ENCODE measurements at regions not wholly inside any gene's neighbourhood (a gene's known extent, or its start where the extent isn't known, plus 50 kb on each side); places are given as distances from the start of the nearest gene placed in this dataset.
A peak's percentile ranks its signal among the peaks of the same experiment; 100 is the strongest.
"Not testable (repeated sequence)": the region's sequence is repeated elsewhere in the genome, so short reads cannot be mapped to it uniquely, and the experiment has no call there.

DNA sequence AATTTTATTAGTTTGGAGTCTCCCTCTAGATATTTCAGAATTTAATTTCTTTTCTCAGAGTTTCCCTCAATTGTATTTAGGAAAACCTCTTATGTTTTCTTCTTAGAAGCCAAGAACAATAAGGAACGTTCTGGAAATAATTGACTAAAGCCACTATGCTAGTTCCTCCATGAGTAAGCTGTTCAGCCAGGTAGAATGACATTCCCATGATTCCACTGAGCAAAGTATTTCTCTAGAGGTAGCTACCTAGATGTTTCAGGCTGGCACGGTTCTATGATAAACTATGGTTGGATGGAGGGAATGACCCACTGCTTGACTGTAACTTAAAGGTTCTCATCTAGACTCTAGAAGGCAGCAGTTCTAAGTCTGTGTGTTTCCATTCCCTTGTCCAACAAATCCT is 62.4 kb downstream of the CLDN17 start:
- DNase-seq, result no peak

DNA sequence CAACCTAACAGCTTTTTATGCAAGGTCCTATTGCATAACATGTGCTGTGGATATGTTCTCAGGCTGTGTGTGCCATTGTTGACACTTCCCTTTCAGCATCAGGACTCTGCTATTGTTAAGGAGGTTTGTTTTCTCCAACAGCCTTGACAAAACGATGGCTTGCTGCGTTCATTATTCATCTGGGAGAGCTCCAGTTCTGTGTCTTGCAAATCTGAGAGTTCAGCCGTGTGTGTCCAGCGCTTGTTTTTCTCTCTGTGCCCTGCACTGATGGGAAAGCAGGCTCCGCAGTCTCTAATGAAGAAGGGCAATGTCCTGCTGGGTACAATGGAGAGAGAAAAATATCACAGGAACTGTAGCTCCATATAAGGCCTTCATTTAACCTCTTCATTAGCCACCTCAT is 63.7 kb downstream of the CLDN17 start:
- DNase-seq, result no peak

DNA sequence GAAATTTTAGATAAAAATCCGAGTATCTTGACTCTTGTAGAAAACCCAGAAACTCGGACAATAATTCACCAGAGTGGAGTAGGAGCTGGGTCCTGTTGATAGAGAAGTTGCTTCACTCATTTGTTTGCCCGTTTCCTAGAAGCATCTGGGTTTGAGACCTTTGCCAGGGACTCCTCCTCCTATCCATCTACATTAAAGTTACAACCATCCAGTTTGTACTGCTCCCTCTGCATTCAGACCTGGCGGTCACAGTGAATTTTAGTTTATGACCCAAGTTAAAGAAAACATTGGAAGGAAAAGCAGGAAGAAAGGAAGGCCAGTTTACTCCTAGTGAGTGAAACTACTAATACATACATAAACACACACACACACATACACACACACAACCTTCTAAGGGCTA is 64.6 kb downstream of the CLDN17 start:
- DNase-seq, result no peak

DNA sequence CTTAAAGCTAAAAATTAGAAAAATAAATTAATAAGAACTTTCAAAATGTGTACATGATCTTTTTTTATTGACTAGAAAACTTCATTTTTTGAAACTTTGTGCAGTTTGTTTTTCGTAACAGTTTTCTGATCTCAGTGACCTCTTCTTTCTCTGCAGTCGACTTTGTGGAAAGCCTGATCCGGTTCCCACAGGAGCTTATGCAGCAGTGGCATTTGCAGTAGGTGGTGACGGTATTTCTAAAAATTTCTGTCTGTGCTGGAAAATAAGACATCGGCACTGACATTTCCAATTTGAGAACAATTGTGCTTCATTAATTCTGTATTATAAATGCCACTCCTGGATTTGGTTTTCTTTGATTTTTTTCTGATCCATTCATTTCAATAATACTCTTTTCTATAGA is 68.8 kb downstream of the CLDN17 start:
- no peak for DNase-seq

DNA sequence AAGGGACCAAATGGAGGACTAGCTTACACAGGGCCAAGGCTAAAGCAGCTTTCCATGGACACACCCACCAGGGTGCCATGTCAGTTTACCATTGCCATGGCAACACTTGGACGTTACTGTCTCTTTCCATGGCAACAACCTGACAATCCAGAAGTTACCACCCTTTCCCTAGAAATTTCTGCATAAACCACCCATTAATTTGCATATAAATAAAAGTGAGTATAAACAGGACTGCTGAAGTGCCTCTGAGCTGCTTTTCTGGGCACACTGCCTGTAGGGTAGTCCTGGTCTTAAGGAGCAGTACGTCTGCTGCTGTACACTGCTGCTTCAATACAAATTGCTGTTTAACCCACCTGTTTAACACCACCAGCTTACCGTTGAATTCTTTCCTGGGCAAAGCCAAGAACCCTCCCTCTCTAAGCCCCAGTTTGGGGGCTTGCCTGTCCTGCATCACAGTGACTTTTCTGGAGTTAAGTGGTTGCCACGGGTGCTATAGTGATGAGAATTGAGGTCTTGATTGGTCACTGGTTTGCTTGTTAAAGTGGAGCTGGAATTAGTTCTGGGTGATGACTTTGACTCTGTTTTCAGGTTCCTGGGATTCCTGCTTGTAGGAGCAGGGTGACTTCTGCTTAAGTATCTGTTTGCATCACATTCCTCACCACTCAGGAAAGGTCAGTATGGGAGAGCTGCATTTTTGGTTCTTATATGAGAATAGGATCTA is 83.2 kb downstream of the CLDN17 start:
- DNase-seq, result no peak

DNA sequence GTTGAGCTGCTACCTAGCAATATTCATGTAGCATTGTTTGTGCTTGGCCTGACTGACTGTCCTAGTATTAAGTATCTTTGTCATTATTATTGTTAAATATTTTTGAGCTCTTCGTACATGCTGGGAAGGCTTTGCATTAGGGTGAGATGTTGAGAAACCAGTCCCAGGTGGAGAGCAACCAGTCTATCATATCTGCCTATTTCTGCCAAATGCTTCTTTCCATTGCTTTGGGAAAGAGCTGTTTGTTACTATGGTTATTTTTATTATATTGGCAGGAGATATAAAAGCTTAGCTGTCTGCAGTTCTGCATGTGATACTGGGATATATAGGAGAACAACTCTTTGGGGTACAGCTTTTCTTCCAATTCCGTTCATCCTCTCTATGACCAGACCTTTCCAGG is 85.1 kb downstream of the CLDN17 start:
- no peak for DNase-seq

DNA sequence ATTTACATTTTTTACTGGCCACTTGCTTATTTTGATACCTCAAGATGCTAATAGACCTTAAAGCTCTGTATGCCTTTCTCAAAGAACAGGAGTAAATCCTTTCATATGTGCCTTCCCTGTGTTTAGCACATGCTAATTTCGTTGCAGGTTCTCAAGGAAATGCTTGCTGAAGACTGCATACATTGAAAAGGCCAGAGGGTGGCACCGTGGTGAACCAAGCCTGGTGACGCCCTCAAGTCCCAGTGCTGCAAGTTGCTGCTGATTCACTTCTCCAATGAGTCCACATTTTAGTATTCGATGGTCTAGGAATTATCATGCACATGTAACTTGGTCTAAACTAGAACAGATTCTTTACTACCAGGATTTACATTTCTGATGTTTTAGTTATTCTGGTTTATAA is 94.1 kb downstream of the CLDN17 start:
- DNase-seq, result no peak

DNA sequence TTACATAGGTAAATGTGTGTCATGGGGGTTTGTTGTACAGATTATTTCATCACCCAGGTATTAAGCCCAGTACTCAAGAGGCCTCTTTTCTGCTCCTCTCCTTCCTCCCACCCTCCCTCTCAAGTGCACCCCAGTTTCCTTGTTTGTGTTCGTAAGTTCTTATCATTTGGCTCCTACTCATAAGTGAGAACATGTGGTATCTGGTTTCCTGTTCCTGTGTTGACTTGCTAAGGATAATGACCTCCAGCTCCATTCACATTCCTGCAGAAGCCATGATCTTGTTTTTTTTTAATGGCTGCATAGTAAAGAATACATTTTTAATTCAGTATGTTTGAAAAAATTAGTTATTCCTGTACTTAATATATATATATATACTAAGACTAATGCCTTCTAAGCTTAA is 107.7 kb downstream of the CLDN17 start:
- no peak for DNase-seq

DNA sequence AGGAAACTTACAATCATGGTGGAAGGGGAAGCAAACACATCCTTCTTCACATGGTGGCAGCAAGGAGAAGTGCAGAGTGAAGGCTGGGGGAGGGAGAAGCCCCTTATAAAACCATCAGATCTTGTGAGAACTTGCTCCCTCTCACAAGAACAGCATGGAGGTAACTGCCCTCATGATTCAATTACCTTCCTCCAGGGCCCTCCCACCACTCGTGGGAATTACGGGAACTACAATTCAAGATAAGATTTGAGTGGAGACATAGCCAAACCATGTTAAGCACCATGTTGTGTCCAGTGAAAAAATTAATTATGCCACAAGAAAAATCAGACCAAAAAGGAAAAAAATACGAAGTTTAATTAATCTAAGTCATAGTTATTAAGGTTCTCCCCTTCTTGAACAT is 109.5 kb downstream of the CLDN17 start:
- no peak for DNase-seq

DNA sequence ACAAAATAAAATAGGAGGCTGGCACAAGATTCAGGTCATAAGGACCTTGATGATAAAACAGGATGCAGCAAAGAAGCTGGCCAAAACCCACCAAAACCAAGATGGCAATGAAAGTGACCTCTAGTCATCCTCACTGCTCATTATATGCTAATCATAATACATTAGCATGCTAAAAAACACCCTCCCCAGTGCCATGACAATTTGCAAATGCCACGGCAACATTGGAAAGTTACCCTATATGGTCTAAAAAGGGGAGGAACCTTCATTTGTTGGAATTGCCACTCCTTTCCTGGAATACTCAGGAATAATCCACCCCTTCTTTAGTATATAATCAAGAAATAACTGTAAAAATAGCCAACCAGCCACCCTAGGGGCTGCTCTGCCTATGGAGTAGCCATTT is 108.8 kb upstream of the GRIK1 start:
- no peak for DNase-seq

DNA sequence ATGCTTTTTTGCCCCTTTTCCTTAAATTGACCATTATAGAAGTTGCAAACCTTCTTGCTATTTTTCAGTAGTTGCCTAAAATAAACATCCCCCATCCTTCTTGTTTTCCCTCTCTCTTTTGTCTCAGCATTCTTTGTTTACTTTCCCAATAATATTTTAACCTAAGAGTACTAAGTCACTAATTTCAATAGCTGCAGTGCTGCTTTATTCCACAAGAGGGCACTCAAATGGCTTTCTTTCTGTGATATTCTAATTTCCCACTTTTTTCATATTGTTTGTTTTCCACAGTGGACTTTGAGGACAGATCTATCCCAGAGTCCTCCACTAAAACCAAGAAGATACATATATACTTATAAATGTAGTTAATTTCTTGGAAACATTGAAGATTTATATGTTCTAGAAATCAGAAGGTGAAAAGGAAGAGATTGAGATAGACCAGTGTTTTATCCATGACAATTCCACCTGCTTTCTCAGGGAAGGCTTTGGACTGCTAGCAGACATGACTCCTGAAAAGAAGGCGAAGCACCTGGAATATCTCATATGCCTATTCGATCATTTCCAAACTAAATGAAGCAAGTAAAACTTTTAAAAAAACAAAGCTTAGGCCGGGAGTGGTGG is 104.8 kb upstream of the GRIK1 start:
- peak; percentile 0 for DNase-seq

DNA sequence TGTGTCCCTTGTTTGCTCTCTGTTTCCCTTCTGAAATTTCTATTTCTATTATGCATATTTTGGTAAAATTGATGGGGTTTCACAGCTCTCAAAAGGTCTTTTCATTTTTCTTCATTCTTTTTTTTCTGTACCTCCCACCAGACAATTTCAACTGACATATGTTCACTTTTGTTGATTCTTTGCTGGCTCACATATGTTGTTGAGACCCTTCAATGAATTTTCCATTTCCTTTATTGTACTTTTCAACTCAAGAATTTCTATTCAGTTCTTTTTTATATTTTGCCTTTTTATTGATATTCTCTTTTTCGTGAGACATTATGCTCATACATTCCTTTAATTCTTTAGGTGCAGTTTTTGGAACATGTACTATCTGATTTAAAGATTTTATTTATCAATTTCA is 102.6 kb upstream of the GRIK1 start:
- DNase-seq, result no peak

DNA sequence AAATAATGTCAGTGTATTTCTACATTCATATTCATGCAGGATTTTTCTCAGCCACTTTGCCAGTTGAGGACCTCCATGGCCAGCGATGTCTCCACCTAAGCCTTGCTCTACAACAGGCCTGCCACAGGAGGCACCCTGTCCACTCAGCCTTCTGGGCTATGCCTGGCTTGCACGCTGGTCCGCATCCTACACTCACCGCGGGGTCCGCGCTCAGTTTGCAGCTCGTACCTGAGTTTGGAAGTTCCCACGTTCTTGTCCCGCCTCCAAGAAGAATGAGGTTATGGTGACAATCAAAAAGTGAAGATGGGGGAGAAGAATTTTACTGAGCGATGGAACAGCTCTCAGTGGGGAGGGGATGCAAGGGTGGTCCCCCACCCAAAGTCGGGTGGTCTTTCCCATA is 93.6 kb upstream of the GRIK1 start:
- no peak for DNase-seq

DNA sequence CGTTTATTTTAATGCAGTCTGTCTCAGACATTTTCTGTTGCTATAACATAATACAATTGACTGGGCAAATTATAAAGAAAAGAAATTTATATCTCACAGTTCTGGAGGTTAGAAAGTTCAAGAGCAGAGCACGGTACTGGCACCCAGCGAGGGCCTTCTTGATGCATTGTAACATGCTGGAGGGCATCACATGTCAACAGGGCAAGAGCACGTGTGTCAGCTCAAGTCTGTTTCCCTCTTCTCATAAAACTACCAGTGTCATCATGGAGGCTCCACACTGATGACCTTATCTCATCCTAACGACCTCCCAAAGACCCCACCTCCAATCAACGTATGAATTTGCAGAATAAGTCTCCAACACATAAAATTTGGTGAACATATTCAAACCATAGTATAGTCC is 90.6 kb upstream of the GRIK1 start:
- no peak for DNase-seq

DNA sequence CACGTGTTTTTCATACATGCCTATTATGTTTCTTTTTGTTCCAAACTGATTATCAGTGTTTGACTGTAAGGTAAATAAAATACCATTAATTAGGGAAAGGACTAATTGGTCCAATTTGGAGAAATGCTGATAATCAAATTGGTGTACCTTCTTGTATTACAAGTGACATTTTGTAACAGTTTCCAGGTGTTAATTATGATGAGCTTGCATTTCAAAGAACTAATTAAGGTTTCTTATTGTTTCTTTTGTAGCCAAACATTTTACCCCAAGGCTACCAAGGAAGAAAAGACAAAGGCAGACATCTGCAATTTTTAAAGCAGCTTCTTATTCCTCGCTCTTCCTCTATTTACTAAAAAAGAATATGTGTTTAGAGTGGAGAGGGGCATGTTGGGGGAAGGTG is 88.7 kb upstream of the GRIK1 start:
- DNase-seq, result no peak

DNA sequence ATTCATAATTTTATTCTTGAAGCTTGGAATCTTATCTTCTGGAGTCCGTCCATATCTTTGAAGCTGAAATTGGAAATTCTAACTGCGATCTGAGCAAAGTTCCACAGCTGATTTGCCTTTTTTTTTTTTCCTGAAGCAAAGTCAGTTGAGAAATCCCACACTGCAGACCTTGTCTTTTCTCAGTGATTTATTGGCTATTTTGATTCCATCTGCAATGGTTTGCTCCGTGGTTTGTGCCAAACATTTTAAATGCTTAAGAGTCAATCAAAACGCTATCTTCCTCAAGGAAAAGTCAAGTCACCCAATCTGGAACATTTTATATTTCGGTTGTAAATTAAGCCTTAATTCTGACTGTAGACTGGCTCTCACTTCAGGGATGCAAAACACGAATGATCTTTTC is 88.2 kb upstream of the GRIK1 start:
- no peak for DNase-seq

DNA sequence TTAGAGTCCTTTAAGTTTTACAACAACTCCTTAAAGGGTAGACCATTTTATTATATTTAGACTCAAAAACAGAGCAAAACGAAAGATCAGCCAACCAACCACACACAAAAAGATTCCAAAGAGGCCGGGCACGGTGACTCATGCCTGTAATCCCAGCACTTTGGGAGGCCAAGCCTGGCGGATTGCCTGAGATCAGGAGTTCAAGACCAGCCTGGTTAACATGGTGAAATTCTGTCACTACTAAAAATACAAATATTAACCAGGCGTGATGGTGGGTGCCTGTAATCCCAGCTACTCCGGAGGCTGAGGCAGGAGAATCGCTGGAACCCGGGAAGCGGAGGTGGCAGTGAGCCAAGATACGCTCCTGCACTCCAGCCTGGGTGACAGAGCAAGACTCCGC is 83.3 kb upstream of the GRIK1 start:
- not testable (repeated sequence) for DNase-seq

DNA sequence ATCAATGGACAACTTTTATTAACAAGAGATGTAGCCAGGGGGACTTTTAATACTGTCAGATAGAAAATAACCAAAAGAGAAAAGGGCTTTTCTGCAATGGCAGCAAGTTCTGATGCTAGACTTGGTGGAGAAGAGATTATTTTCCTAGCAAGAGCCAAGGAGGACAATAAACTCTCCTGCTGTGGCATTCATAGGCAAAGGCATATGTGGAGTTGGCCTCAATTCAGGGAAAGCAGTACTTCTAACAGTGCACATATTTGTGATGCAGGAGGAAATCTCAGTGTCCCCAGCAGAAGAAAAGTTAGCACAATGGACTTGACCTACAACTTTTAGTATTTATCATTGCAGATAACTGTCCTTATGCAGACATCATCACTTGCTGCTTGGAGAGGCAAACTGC is 75.1 kb upstream of the GRIK1 start:
- no peak for DNase-seq

DNA sequence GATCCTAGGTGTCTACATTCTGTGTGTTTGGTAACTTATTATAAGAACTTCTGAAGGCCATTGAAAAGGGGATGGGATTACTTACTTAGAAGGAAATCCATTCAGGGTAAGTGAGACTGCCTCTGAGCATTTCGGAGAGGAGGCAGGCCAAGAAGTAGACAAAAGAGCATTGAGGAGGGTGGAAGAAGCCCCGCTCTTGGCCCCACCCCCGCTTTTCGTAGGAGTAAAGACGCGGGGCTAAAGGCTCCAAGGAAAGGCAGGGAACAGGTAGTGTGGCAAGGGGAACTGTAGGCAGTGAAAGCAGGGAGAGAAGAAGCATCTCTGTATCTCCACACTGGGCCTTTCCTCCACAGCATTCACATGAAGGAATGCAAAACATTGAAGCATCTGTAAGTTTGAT is 51.8 kb upstream of the GRIK1 start:
- no peak for DNase-seq

DNA sequence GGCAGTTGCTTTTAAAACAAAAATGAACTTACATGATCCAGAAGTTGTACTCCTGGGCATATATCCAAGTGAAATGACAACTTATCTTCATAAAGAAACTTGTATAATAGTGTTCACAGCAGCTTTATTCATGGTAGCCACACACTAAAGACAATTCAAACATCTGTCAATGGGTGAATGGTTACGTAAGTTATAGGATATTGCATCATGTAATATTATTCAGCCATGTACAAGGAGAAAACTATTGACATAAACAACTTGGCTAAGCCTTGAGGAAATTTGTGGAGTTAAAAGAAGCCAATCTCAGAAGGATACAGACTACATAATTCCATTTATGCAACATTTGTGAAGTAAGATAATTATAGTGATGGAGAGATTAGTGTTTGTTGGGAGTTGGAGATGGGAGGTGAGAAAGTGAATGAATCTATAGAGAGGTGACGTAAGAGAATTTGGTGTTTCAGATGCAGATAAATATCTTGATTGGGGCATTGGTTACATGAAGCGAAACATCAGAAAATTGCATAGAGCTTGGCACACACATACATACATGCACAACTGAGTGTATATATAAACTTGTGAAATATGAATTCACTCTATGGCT is 49.9 kb upstream of the GRIK1 start:
- DNase-seq, result no peak
